ENCODE measurements at regions not wholly inside any gene's neighbourhood (a gene's known extent, or its start where the extent isn't known, plus 50 kb on each side); places are given as distances from the start of the nearest gene placed in this dataset.
"Not testable (repeated sequence)": the region's sequence is repeated elsewhere in the genome, so short reads cannot be mapped to it uniquely, and the experiment has no call there.

DNA sequence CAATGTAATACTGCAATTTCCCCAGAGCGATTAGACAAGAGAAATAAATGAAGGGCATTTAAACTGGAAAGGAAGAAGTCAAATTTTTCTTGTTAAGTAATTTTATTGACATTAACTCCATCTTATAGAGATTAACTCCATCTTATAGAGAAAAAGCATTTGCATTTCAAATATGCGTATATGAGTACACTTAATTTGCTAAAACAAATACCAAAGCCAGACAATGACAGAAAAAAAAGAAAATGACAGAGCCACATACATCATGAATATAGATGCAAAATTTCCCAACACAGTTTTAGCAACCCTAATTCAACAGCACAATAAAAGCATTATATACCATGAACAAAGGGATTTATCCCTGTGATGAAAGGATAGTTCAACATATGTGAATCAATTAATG lies 1293.1 kb upstream of the EYS start:
- no peak for TF ChIP-seq CTCF (IDR thresholded peaks at IDR 0.05)
- H3K4me1 ChIP-seq: no peaks in the 10 kb centered on the region
- no peak overlapping the region for H3K4me3 ChIP-seq (ENCODE audit: low read depth, low read length)
- H3K27ac ChIP-seq: no peak overlapping the region
- no peak overlapping the region for H2AFZ ChIP-seq
- no peaks in the 10 kb centered on the region for H3K9me3 ChIP-seq (ENCODE audit: control insufficient read depth, low read length)
- H3K9ac ChIP-seq: no peak overlapping the region
- H3K27me3 ChIP-seq (ENCODE audit: control insufficient read depth, insufficient read depth, low read length): no peaks in the 10 kb centered on the region
- H3K36me3 ChIP-seq (ENCODE audit: control insufficient read depth, insufficient read depth, low read length): no peaks in the 10 kb centered on the region
- no peak overlapping the region for H3K4me2 ChIP-seq (ENCODE audit: low read length)
- H3K79me2 ChIP-seq: no peaks in the 10 kb centered on the region

DNA sequence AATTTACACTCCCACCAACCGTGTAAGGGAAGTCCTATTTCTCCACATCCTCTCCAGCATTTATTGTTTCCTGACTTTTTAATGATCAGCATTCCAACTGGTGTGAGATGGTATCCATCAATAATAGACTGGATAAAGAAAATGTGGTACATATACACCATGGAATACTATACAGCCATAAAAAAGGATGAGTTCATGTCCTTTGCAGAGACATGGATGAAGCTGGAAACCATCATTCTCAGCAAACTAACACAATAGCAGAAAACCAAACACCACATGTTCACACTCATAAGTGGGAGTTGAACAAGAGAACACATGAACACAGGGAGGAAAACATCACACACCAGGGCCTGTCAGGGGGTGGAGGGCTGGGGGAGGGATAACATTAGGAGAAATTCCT lies 1290.6 kb upstream of the EYS start:
- H3K4me3 ChIP-seq (ENCODE audit: low read depth, low read length); H3K9ac ChIP-seq; H3K27ac ChIP-seq: not testable (repeated sequence)

GRCh38 chr6:66995669-66996068 lies 1288.6 kb upstream of the EYS start:
- Histone ChIP-seq H3K79me2 (no peaks in the 10 kb centered on the region), H3K4me3 (ENCODE audit: low read depth, low read length) (no peak overlapping the region), H2AFZ (no peak overlapping the region), H3K9me3 (ENCODE audit: control insufficient read depth, low read length) (no peaks in the 10 kb centered on the region), H3K4me2 (ENCODE audit: low read length) (no peak overlapping the region), H3K27me3 (ENCODE audit: control insufficient read depth, insufficient read depth, low read length) (no peaks in the 10 kb centered on the region), H3K36me3 (ENCODE audit: control insufficient read depth, insufficient read depth, low read length) (no peaks in the 10 kb centered on the region), H3K4me1 (no peaks in the 10 kb centered on the region), H3K9ac (no peak overlapping the region), H3K27ac (no peak overlapping the region)
- TF ChIP-seq CTCF (IDR thresholded peaks at IDR 0.05): no peak

More for the DNA sequence above, 1290.6 kb upstream of the EYS start:
- H3K27me3 ChIP-seq (ENCODE audit: control insufficient read depth, insufficient read depth, low read length); H3K9me3 ChIP-seq (ENCODE audit: control insufficient read depth, low read length); H3K79me2 ChIP-seq; H3K4me1 ChIP-seq; H3K4me2 ChIP-seq (ENCODE audit: low read length); H2AFZ ChIP-seq; H3K36me3 ChIP-seq (ENCODE audit: control insufficient read depth, insufficient read depth, low read length): not testable (repeated sequence)

- H3K4me1 ChIP-seq, H2AFZ ChIP-seq, H3K79me2 ChIP-seq: not testable (repeated sequence)
These were observed 1286.7 kb upstream of the EYS start for GRCh38 chr6:66993708-66994107.

DNA sequence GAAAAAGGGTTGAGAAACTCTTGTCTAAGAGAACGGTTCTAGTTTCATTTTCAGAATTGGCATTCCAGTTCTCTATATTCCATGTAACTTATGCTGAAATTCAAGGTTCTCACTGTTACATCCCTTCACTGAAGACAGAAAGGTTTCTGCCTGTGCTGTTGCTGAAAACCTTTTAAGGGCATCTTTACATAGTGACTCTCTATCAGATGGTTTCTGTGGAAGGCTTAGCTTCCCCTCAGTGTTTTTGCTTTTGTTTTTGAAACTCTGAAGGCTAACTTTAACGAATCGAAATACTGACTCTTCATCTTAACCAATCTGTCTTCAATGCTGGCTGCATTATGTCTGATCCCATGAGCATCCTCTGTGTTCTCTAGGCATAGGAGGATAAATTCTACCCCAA lies 1286.2 kb upstream of the EYS start:
- Histone ChIP-seq H2AFZ (no peak overlapping the region), H3K4me2 (ENCODE audit: low read length) (no peak overlapping the region), H3K9me3 (ENCODE audit: control insufficient read depth, low read length) (no peaks in the 10 kb centered on the region), H3K79me2 (no peaks in the 10 kb centered on the region), H3K4me3 (ENCODE audit: low read depth, low read length) (no peak overlapping the region), H3K9ac (no peak overlapping the region), H3K27me3 (ENCODE audit: control insufficient read depth, insufficient read depth, low read length) (no peaks in the 10 kb centered on the region), H3K27ac (no peak overlapping the region), H3K36me3 (ENCODE audit: control insufficient read depth, insufficient read depth, low read length) (no peaks in the 10 kb centered on the region), H3K4me1 (no peaks in the 10 kb centered on the region)
- TF ChIP-seq CTCF (IDR thresholded peaks at IDR 0.05): no peak

More at GRCh38 chr6:66993708-66994107, 1286.7 kb upstream of the EYS start:
- not testable (repeated sequence) for H3K9me3 ChIP-seq (ENCODE audit: control insufficient read depth, low read length); H3K36me3 ChIP-seq (ENCODE audit: control insufficient read depth, insufficient read depth, low read length); H3K4me2 ChIP-seq (ENCODE audit: low read length); H3K4me3 ChIP-seq (ENCODE audit: low read depth, low read length); H3K27ac ChIP-seq; H3K27me3 ChIP-seq (ENCODE audit: control insufficient read depth, insufficient read depth, low read length); H3K9ac ChIP-seq

DNA sequence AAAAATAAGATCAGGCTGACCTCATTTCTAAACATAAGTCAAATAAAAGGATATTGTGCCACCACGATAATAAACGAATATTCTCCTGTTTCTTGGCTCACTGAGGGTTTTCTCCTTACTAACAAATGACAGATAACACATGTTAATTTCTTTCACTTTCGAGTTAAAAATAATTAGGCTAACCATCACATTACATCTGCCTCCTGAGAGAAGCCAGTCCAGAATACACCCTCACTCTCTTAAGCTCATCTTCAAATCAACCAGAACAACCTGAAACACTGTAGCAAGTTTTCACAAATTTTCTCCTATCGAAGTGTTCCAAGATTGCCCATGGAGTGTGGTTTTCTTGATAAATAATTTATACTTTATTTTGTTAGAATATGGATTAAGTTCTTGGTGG lies 1285.6 kb upstream of the EYS start:
- Histone ChIP-seq H3K4me3 (ENCODE audit: low read depth, low read length) (no peak overlapping the region), H3K27ac (no peak overlapping the region), H3K36me3 (ENCODE audit: control insufficient read depth, insufficient read depth, low read length) (no peaks in the 10 kb centered on the region), H3K4me2 (ENCODE audit: low read length) (no peak overlapping the region), H2AFZ (no peak overlapping the region), H3K9ac (no peak overlapping the region), H3K9me3 (ENCODE audit: control insufficient read depth, low read length) (no peaks in the 10 kb centered on the region), H3K27me3 (ENCODE audit: control insufficient read depth, insufficient read depth, low read length) (no peaks in the 10 kb centered on the region), H3K4me1 (no peaks in the 10 kb centered on the region), H3K79me2 (no peaks in the 10 kb centered on the region)
- TF ChIP-seq CTCF (IDR thresholded peaks at IDR 0.05): no peak
